Tibial nerve (tissue), 4 donors: ENCODE measurements at regions not wholly inside any gene's neighbourhood (a gene's known extent, or its start where the extent isn't known, plus 50 kb on each side); places are given as distances from the start of the nearest gene placed in this dataset.

Source experiments
- DNase-seq, 2 donors: peaks; one replicate each; pipeline ENCODE4 v3.0.0-alpha.2; 2019; ENCODE audit warnings: low spot score in 2 of 2
- H3K27ac ChIP-seq, 4 donors: fragments of 200-600 bp; sonication (generic) in 3 of 4; one replicate each; pipeline ENCODE4 v1.5.1; 2017 to 2019; ENCODE audit warnings: mild to moderate bottlenecking in 1 of 4
- H3K27me3 ChIP-seq, 2 donors: fragments of 200-600 bp; sonication (generic) in 1 of 2; one replicate each; pipeline versions ENCODE4 v1.5.1 to v1.6.0; 2017 to 2019
- H3K36me3 ChIP-seq, 3 donors: fragments of 200-600 bp; sonication (generic); one replicate each; pipeline ENCODE4 v1.5.1; 2018 to 2019
- H3K4me1 ChIP-seq, 4 donors: fragments of 200-600 bp; sonication (generic) in 3 of 4; one replicate each; pipeline ENCODE4 v1.5.1; 2017 to 2019
- H3K4me3 ChIP-seq, 4 donors: fragments of 200-600 bp; sonication (generic) in 3 of 4; one replicate each; pipeline ENCODE4 v1.5.1; 2017 to 2019; ENCODE audit warnings: mild to moderate bottlenecking in 1 of 4, moderate library complexity in 1 of 4
- H3K9me3 ChIP-seq, 4 donors: fragments of 200-600 bp; sonication (generic) in 3 of 4; one replicate each; pipeline ENCODE4 v1.5.1; 2017 to 2019
- EP300 ChIP-seq, 2 donors: sonication (generic); formaldehyde crosslinking; IDR thresholded peaks; one replicate each; pipeline ENCODE4 v1.6.1; 2017; ENCODE audit warnings: antibody characterized with exemption in 2 of 2, mild to moderate bottlenecking in 1 of 2
- POLR2A ChIP-seq, 2 donors: fragments of 450-650 bp; IDR thresholded peaks; one replicate each; pipeline ENCODE4 v1.6.1; 2017; ENCODE audit warnings: antibody characterized with exemption in 2 of 2, mild to moderate bottlenecking in 2 of 2, moderate library complexity in 2 of 2
- WGBS, 2 donors: methylation state at CpG; one replicate each; pipeline ENCODE4 v1.1.5; 2018; 5-methylcytosine and 5-hydroxymethylcytosine counted together
- TF ChIP-seq, protein P1 (sequence below), 5 experiments: fragments of 200-600 bp in 3 of 5; fragments of 450-650 bp in 2 of 5; sonication (generic) in 3 of 5; IDR thresholded peaks; one replicate each; pipeline ENCODE4 v1.5.1; 2016 to 2019; ENCODE audit warnings: antibody characterized with exemption in 5 of 5, mild to moderate bottlenecking in 3 of 5, moderate library complexity in 2 of 5

DNA sequence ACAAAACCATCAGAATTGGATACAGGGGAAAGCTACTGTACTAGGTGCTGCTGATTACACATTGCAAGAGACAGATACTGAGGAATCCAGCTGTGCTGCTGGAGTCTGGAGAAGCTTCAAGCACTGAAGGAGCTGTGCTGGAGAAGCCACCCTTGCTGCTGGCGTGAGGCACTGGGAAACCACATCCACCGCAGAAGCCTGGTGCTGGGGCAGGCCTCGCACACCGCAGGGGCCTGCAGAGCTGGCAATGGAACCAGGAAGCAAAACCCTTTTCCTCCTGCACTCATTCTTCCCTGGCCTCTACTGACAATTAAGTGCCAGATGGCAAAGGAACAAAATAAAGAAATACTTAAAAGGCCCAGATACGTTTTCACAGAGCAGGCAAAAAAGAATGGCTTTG, 94.4 kb upstream of the MSH6 start:
- 73 to 80% methylated on average over 5 of the region's 5 CpGs for WGBS, 2 donors
- no peak overlapping the region for H3K27ac ChIP-seq
- DNase-seq: no peak

DNA sequence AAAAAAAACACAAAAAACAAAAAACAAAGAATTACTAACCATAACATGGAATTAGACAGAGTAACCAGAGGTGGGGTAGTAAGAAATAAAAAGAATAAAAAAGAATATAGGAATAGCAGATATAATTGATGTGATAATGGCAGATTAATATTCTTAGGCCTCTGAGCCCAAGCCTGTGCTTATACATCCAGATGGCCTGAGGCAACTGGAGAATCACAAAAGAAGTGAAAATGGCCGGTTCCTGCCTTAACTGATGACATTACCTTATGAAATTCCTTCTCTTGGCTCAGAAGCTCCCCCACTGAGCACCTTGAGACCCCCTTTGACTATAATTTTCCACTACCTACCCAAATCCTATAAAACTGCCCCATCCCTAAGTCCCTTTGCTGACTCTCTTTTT, 95.1 kb upstream of the MSH6 start:
- no peak for DNase-seq
- TF ChIP-seq, protein P1, sequence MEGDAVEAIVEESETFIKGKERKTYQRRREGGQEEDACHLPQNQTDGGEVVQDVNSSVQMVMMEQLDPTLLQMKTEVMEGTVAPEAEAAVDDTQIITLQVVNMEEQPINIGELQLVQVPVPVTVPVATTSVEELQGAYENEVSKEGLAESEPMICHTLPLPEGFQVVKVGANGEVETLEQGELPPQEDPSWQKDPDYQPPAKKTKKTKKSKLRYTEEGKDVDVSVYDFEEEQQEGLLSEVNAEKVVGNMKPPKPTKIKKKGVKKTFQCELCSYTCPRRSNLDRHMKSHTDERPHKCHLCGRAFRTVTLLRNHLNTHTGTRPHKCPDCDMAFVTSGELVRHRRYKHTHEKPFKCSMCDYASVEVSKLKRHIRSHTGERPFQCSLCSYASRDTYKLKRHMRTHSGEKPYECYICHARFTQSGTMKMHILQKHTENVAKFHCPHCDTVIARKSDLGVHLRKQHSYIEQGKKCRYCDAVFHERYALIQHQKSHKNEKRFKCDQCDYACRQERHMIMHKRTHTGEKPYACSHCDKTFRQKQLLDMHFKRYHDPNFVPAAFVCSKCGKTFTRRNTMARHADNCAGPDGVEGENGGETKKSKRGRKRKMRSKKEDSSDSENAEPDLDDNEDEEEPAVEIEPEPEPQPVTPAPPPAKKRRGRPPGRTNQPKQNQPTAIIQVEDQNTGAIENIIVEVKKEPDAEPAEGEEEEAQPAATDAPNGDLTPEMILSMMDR (IDR thresholded peaks at IDR 0.05): no peak
- TF ChIP-seq POLR2A (IDR thresholded peaks at IDR 0.05): no peak
- TF ChIP-seq EP300 (IDR thresholded peaks at IDR 0.05): no peak
- Histone ChIP-seq H3K27me3 (no peaks in the 10 kb centered on the region), H3K36me3 (no peaks in the 10 kb centered on the region), H3K4me1 (no peaks in the 10 kb centered on the region), H3K27ac (no peak overlapping the region), H3K9me3 (peaks cover 0 to 15% (median 0%) of the 10 kb centered on the region in 4 donors), H3K4me3 (no peak overlapping the region)
- 77 to 79% methylated on average over 1 of the region's 1 CpG for WGBS, 2 donors

More for the DNA sequence above, 94.4 kb upstream of the MSH6 start:
- Histone ChIP-seq H3K36me3 (no peaks in the 10 kb centered on the region), H3K4me1 (no peaks in the 10 kb centered on the region), H3K4me3 (no peak overlapping the region), H3K27me3 (no peaks in the 10 kb centered on the region), H3K9me3 (peaks cover 0 to 15% (median 0%) of the 10 kb centered on the region in 4 donors)
- TF ChIP-seq EP300 (IDR thresholded peaks at IDR 0.05): no peak
- no peak for TF ChIP-seq POLR2A (IDR thresholded peaks at IDR 0.05)
- TF ChIP-seq, protein P1 (IDR thresholded peaks at IDR 0.05): no peak

DNA sequence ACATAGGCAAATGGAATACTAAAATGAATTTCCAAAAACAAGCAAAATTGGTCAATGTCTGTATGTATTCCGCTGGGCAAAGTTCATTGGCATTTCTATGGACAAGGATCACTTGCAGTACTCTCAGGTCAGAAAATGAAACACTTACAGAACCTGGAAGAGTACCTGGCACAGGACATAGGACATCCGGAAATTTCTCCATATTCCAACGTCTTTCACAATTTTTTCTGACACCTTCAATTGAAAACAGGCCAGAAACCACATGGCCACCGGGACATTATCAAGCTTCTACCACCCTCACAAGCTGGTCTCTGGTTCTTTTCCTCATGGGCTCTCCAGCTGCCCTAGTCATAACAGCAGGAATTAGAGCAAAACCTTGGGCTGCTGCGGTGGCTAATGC, 96.9 kb upstream of the MSH6 start:
- Histone ChIP-seq H3K27ac (no peak overlapping the region), H3K27me3 (no peaks in the 10 kb centered on the region), H3K9me3 (peaks cover 0 to 15% (median 0%) of the 10 kb centered on the region in 4 donors), H3K36me3 (no peaks in the 10 kb centered on the region), H3K4me3 (no peak overlapping the region), H3K4me1 (no peaks in the 10 kb centered on the region)
- TF ChIP-seq POLR2A (IDR thresholded peaks at IDR 0.05) (no peak), EP300 (IDR thresholded peaks at IDR 0.05) (no peak)
- TF ChIP-seq, protein P1 (IDR thresholded peaks at IDR 0.05): no peak
- 77 to 82% methylated on average over 5 of the region's 5 CpGs for WGBS, 2 donors
- no peak for DNase-seq

DNA sequence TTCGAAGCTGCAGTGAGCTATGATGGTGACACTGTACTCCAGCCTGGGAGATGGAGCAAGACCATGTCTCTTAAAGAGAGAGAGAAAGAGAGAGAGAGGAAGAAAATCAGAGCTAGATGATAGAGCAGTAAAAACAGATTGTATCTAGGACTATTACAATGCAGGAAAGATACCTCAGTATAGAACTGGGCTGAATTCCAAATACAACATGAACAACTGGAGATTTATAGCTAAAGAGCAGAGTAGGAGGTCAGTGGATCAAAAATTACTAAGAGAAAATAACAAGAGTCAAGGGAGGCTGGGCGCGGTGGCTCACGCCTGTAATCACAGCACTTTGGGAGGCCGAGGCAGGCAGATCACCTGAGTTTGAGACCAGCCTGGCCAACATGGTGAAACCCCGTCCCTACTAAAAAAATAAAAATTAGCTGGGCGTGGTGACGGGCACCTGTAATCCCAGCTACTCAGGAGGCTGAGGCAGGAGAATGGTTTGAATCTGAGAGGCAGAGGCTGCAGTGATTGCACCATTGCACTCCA, 100.7 kb upstream of the MSH6 start:
- H3K27me3 ChIP-seq: no peaks in the 10 kb centered on the region
- H3K36me3 ChIP-seq: no peaks in the 10 kb centered on the region
- H3K4me3 ChIP-seq: no peak overlapping the region
- DNase-seq: no peak
- no peaks in the 10 kb centered on the region for H3K9me3 ChIP-seq
- H3K27ac ChIP-seq: no peak overlapping the region
- no peaks in the 10 kb centered on the region for H3K4me1 ChIP-seq
- TF ChIP-seq, protein P1 (IDR thresholded peaks at IDR 0.05): no peak
- TF ChIP-seq EP300 (IDR thresholded peaks at IDR 0.05): no peak
- TF ChIP-seq POLR2A (IDR thresholded peaks at IDR 0.05): no peak
- 82 to 94% methylated on average over 8 of the region's 8 CpGs for WGBS, 2 donors

DNA sequence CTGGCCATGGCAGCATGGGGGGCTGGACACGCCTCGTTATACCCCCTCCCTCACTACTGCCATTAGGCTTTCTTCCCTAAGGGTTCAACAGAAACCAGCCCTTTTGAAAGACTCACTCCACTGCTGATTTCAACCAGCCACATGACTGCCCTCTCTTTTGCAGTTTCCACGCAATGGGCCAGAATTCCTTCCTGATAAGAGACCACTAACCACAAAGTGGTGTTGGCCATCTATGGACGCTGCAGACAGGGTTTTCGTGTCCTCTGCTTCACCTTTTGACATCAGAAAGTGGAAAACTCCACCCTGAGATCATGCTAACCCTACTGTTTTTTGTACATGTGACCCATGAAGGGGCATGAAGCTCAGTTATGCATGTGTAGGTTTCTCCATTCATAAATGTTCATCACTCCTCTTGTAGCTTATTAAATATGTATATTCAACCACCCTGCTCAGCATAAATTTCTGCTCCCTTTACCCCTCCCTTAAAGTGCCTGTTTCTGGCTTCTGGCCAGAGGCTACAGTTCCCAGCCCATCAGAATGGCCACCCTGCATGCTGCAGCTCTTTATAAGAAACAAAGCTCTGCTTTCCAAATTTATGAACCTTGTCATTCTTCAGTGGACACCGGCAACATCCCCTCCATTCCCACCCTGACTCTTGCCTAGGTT, 105.6 kb upstream of the KCNK12 start:
- Histone ChIP-seq H3K9me3 (peaks cover 0 to 2% (median 0%) of the 10 kb centered on the region in 4 donors), H3K27ac (no peak overlapping the region), H3K27me3 (no peaks in the 10 kb centered on the region), H3K36me3 (no peaks in the 10 kb centered on the region), H3K4me1 (no peaks in the 10 kb centered on the region), H3K4me3 (no peak overlapping the region)
- 79 to 87% methylated on average over 6 of the region's 6 CpGs for WGBS, 2 donors
- TF ChIP-seq, protein P1 (IDR thresholded peaks at IDR 0.05): no peak
- TF ChIP-seq POLR2A (IDR thresholded peaks at IDR 0.05) (no peak), EP300 (IDR thresholded peaks at IDR 0.05) (no peak)
- no peak for DNase-seq
